HG02852 (cell line): ENCODE measurements at regions not wholly inside any gene's neighbourhood (a gene's known extent, or its start where the extent isn't known, plus 50 kb on each side); places are given as distances from the start of the nearest gene placed in this dataset.

Experiments
- ATAC-seq: cut with Tn5 transposase; IDR thresholded peaks from one replicate; pipeline ENCODE4 v1.9.1; 2021; ENCODE audit warnings: mild to moderate bottlenecking, moderate library complexity; ENCODE audit not compliant: unreplicated experiment

DNA sequence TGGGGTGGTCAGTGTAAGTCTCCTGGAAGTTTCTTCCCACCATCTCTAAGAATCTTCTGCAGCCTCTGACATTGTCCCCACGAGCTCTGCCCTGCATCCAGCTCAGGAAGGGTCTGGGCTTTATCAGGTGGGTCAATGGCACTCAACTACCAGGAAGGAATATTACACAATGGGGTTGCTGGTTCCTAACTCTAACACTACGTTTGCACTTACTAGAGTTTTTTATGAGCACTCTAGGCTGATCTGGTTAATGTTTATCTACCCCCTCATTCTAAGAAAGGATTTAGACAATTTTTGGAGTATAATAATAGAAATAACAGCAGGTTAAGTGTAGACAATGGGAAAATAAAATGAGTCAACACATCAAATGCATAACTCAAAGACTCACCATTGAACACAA is 411.1 kb upstream of the RGMA start:
- ATAC-seq: no peak

DNA sequence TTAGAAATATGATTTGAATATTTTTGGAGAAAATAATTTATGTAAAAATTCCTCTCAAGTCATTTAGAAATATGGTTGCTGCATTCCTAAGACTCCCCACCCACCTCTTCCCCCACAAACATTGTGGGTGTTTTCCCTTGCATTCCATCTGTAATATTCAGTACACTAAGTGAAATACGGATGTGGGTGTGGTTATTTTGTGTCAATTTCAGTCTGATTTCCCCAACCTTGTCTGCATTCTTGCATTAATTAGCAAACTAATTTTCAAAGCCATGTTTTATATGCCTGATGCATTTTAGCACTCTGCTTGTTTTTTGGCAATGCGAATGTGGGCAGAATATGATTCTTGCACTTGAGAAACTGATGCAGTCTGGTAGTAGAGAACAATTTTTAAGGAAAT is 408.3 kb upstream of the RGMA start:
- no peak for ATAC-seq

DNA sequence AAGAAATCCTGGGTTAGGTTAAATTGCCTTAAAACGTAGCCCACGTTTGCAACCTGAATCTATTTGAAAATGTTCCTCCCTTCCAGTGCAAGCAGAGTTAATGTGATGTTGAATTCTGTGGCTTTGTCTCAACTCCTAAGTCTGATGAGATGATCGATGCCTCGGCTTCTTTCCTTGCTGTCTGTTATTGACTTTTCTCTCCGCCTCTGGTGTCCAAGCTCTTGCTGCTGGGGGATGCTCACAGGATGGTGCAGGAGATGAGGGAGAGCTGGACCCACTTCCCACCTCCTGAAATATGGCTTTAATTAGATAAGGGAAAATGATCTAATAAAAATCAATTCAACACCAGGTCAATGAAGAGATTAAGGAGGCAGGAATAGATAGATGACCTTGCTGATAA is 407.9 kb upstream of the RGMA start:
- ATAC-seq: no peak

DNA sequence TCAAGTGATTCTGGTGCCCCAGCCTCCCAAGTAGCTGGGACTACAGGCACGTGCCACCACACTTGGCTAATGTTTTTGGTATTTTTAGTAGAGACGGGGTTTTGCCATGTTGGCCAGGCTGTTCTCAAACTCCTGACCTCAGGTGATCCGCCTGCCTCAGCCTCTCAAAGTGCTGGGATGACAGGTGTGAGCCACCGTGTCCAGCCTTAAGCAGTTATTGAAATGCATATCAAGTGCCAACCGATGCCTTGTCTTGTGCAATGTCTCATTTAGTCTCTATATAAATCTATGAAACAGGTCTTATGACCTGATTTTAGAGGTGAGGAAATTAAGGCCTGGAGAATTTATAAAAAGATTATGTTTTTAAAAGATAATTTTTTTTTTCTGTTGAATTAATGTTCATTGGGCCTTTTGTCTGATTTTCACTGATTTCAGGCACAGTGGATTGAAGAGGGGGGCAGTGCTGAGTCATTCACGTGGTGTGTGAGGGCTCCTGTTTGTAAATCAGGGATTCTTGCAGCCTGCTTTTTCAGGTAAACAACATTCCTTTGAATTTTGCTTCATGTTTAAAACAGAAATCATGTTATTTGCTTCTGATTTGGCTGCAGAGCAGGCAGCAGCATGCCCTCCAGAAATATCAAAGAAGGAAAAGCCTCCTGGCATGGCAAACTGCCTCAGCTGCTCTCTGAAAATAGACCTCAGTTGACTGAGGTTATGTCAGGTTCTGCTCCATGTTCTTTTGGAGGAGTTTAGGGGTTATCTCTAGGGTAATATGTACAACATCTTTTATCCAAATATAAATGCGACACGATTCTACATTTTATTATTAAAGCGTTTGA is 407.0 kb upstream of the RGMA start:
- ATAC-seq: no peak

DNA sequence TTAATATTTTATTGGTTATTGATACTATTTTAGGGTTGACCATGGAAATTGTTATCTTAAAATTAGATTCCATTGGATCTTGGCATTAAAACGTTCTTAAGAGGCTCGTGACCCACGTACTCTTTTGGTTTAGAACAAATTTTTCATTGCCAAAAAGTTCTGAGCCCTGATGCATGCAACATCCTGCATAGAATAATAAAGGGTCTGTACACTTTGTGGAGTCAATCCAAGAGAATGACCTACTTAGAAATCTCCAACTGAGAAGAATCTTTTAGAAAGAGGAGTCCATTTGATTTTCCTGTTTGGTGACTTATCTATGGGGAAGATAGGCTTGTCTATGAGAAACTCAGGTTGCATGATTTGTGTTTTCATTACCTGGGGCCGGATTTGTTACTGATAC is 404.2 kb upstream of the RGMA start:
- no peak for ATAC-seq

DNA sequence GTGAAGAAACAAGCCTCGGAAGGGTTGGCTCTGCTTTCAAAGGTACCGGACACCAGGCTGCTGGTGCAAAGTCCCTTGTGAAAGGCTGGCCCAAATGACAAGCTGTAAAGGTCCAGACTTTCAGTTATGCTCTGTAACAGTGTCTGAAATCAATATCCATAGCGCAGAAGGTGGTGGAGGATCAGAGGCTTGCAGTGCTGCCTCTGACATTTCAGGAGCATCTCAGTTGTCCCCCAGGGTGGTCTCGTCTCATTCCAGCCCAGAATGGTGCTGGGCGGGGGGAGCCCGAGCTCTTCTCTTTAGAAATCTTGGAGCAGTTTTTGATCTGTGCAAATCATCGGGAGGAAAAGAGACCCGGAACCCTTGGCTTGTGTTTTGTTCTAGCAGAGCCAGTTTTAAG is 402.3 kb upstream of the RGMA start:
- ATAC-seq: no peak

DNA sequence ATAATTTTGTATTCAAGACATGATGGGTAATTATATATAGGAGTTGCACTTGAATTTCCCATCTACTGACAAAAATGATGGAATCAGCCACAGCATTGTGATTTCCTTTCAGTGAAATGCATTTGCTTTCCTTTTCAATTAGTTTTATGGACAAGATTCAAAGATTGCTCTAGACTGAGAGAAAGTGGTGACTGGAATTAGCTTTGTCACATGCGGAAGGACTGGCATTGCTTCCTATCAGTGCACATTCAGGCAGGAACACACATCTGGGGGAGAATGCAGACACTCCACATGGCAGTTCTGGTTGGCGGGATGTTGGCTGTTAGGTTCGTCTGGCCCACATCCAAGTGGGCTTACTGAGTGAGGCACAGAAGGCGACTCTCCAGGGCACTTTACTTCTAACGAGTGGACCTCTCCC is 399.3 kb upstream of the RGMA start:
- ATAC-seq: no peak

DNA sequence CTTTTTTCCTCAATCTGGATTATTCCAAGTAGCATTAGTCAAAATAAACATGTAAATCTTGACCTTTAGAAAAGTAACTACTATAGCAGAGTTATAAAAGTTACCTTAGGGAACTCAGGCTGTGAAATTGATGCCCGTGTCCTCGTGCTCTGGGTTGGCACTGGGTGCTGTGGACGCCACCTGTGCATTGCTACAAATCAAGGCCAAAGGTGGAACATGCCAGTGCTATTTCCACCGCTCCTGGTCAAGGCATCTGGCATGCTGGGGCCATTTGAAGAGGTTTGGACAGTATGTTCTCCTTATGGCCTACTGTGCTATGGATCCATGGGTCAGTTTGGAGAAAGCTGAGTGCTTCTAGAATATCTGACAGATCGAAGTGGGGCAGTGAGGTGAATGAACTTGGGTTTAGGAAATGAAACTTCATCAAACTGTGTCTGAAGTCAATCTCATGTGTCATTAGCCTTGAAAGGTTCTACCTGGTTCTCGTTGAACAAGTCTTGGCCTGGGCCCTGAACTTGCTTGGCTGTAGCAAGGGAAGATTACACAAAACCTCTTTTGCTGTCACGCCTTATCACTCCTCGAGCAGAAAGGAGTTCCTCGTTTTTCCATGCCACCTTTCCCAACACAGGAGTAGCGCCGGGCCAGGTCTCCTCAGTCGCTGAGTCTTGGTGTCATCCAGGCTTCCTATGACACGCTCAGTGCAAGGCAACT is 397.6 kb upstream of the RGMA start:
- ATAC-seq: no peak

DNA sequence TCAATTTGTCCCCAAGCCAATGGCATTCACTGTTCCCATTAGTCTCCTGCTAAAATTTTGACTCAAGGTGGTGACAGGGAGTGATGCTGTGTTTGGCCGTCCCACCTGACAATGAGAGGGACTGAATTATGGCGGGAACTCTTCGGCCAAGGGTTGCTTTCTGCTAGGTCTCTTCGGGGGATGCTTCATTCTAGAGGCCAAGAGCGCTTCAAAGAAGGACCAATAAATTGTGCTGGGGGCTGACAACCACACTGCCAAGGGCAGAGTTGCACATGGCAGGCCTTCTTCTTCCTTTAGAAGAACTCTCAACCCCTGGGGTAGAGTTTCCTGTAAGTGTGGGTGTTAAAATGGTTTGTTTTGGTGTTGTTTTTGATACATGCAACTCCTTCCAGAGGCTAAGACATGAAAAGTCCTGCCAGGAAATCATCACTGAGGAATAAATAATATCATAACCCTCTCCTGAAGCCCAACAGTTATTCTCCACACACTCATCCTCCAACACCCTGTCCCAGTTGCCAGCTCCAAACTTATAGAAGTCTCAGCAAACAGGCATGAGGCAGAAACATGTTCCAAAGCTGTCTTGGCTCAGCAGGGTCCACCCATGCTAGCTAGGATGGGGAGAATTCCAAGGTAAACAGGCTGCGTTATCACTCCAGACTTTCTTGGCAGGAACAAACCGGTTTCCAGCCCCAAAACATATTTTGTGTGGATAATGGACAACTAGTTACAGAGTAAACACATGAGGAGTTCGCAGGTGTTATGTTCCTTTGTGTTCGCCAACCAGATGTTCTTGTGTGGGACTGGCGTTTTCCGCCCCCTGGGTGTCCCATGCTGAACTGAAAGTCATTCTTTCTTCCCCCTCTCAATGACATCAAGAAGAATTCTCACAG is 396.7 kb upstream of the RGMA start:
- ATAC-seq: no peak

DNA sequence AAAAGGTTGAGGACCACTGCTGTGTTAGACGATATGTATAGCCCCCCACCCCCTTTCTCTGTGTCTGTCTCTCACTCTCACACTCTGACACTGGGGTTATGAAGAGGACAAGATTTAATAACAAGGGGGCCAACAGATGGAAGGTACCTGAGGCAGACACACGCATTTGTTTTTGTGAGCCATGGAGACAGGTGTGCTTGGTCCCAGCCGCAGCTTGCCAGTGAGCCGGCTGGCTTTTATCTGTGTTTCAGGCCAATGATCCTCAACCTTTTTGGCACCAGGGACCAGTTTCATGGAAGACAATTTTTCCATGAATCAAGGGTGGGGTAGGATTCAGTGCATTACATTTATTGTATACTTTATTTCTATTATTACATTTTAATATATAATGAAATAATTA is 394.9 kb upstream of the RGMA start:
- no peak for ATAC-seq

DNA sequence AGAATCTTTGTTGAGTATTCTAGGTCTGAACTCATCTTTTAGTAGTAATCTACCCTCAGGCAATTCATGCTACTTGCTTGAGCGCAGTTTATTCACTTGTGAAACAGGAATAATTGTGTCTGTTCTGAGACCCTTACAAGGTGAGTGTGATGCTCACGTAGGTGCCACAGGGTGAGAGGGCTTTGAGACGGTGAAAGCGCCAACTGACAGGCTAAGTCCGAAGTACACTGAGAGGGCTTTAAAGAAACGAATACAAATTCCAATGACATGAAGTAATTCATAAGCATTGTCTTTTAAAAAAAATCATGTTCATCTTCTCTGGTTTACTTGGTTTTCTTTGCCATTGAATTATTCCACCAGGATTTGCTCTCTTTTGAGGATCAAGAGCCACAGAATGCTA is 393.7 kb upstream of the RGMA start:
- ATAC-seq: no peak

DNA sequence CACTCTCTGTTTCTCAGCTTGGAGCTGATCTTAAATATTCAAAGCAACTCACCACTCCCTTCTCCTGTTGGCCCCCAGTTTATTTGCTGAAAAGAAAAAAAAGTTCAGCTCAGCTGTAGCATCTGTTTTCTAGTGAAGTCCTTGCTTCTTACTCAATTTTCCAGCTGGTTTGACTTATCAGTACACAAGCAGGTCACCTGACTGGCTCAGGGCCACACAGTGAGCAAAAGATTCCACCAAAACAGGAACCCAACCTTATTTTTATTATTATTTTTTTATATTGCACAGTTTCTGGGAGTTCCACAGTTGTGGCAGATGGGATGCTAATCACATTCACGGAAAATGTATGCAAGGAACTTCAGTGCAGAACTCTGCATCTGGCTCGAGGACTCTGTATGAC is 390.7 kb upstream of the RGMA start:
- no peak for ATAC-seq

DNA sequence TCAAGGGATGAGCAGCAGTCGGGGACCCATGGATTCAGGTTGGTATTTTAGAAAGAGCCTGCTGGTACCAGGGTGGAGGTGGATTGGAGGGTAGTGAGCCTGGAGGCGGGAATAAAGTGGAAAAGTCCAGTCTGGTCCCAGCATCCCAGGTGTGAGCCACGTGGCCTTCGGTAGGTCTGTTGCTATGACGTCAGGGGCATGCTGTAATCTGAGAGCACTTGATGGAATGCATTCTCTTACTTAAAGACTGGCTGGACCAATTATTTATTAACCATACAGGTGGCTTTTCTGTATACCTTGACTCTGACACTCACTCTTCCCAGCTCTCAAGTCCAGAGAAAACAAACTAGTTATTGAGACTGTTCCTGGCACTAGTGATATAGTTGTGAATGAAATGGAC is 389.9 kb upstream of the RGMA start:
- ATAC-seq: no peak

DNA sequence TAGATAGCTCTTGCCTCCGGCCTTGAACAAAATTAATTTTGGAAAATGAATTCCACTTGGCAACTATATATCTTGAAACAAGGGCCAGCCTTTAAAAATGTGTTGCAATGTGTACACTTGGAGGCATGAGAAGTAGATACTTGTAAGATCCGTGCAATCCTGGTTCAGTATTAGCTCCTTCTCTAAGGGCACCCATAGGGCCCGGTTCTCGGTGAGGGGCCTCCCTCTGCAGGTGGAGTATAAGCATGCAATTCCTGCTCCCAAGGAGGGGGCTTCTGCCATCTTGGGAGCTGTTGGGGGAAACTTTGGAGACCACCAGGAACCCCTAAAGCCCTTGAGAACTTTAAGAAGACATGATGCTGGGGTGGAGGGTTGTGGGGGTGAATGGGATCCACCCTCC is 388.7 kb upstream of the RGMA start:
- no peak for ATAC-seq

DNA sequence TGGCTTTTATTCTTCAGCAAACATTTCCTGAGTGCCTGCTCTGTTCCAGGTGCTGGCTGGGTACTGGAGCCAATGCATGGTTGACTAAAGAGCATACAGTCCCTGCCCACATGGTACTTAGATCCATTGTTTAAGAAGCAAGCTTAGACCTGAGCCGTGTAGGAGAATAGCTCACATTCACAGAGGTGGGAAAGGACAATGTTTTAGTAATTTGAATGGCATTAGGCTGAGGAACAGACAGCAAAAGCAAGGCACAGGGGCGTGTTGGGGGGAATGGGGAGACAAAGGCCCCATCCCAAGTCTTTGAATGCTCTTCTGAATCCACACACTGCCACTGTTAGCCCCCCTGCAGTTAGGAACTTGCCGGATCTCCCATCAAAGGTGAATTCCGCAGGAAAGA is 388.2 kb upstream of the RGMA start:
- ATAC-seq: no peak

DNA sequence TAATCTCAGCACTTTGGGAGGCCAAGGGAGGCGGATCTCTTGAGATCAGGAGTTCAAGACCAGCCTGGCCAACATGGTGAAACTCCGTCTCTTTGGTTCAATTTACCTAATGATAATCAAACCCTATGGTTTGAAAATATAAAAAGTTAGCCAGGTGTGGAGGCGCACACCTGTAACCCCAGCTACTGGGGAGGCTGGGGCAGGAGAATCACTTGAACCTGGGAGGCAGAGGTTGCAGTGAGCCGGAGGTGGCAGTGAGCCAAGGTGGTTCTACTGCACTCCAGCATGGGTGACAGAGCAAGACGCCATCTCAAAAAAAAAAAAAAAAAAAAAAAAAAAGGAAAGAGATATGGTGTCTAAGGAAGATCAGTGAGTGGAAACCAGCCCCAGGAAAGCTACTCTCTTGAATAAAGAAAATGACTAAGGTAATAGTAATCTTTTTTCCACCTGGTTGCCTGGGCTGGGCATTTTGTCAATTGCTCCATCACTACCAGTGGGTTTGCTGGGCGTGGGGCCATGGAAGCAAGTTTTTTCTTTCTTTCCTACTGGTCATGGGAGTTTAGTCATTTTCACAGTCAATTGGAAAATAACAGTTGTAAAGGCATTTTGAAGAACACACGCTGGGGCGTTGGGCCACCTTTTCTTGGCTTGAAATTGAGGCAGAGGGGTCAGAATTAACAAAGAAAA is 387.6 kb upstream of the RGMA start:
- no peak for ATAC-seq

DNA sequence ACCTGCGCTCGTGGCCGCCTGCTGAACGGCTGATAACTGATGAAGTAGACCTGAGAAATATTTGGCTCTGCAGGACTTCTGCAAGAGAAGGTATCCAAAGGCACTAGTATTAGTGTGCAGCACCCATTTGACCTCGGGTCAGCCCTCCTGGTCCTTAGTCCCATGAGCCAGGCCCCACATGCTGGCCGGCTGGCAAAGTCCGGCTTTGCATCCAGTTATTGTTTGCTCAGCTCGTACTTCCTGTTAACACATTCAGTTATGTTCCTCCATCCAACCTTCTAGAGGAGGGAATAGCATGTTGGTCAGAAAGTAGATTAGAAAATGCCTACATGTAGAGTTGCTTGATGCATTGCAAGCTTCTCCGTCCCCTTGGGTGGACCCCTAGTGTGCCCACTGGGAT is 385.7 kb upstream of the RGMA start:
- no peak for ATAC-seq

DNA sequence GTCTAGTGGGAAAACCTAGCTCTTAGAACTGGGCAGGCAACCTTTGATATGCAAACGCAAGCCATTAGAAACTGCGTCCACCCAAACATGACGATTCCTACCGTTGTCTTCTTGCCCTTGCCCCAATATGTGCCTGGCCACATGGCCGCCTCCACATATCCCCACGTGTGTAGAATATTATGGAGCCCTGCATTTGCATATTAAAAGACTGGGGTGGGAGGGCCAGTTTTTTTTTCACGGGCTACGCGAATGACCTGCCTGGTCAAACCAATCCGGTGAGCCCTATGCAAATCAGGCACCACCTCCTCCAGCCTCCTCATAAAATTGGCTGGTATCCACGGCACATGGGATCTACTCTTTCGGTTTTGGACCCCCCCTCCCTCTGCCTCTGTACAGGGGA is 381.0 kb upstream of the RGMA start:
- ATAC-seq: no peak

DNA sequence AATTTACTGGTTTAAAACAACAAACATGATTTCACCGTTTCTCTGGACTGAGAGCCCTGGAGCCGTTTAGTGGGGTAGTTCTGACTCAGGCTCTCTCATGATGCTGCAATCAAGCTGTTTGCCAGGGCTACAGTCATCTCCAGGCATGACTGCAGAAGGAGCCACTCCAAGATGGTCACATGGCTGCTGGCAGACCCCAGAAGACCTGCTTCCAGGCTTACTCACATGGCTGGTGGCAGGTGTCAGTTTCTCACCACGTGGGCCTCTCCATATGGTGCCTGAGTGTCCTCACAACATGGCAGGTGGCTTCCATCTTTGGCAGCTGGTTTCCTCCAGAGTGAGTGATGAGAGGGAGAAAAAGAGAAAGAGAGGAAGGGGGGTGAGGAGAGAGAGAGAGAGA is 378.3 kb upstream of the RGMA start:
- ATAC-seq: no peak

DNA sequence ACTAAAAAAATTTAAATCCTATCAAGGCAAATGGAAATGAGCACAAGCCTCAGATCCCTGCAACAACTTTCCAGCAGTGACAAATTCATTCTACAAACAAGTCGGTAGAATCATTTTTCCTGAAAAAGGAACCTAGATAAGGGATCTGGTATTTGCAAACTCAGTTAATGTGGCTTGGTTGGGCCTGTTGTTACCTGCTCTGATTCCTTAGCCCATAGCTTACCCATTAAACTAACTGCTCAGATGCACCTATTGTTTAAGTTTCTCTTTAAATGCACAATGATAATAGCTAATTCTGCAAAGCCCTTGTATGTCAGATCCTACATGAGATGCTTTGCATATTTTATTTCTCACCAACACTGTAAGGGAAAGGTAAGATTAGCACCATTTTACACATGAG is 377.4 kb upstream of the RGMA start:
- ATAC-seq: no peak

DNA sequence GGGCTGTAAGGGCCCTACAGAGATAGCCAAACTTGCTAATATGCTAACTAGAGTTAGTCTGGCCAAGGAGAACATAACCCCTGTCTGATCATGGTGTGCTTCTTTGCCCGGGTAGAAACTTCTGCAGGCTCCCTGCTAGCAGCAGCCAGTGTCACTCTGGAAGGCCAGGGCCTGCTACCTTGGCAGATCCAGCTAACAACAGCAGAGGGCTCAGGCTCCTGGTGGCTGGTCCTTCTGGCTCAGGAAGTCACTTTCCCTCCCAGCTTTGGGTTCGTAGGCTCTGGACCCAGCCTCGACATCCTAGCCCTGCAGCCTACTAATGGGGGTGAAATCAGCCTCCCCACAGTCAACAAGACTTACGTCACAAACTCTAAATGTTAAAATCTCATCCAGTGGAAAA is 373.7 kb upstream of the RGMA start:
- no peak for ATAC-seq
